Kidney capillary endothelial cell (primary cell): ENCODE measurements at regions not wholly inside any gene's neighbourhood (a gene's known extent, or its start where the extent isn't known, plus 50 kb on each side); places are given as distances from the start of the nearest gene placed in this dataset.
A peak's percentile ranks its signal among the peaks of the same experiment; 100 is the strongest.
"Not testable (repeated sequence)": the region's sequence is repeated elsewhere in the genome, so short reads cannot be mapped to it uniquely, and the experiment has no call there.

Experiments
- DNase-seq: peaks from one replicate; pipeline ENCODE4 v3.0.0-alpha.2; 2018; ENCODE audit warnings: low spot score

- no peak for DNase-seq
Observed at GRCh38 chr14:97946240-97946639, 1149.1 kb downstream of the VRK1 start.

GRCh38 chr14:97946641-97947040 is 1149.5 kb downstream of the VRK1 start:
- DNase-seq = no peak

DNA sequence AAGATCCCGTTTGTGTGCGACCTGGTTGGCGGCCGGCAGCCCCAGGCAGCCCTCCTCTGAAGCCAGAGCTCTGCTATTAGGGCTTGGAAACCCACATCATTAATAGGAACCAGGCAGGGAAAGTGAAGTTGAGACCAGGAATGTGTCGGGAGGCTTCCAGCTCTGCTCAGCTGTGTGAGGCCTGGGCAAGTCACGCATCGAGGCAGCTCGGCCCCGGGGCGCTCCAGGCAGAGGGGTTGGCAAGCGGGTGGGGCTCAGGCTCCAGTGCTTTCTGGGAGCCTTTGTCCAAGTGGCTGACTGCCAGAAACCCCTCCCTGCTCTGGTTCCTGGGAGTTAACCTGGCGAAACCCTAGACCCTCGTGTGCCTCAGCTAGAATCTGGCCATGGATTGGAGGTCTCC is 1151.7 kb downstream of the VRK1 start:
- DNase-seq = no peak

GRCh38 chr14:97956581-97957340 is 1159.6 kb downstream of the VRK1 start:
- DNase-seq = no peak

- DNase-seq = no peak
Observed at GRCh38 chr14:97959251-97959650, 1162.1 kb downstream of the VRK1 start.

DNA sequence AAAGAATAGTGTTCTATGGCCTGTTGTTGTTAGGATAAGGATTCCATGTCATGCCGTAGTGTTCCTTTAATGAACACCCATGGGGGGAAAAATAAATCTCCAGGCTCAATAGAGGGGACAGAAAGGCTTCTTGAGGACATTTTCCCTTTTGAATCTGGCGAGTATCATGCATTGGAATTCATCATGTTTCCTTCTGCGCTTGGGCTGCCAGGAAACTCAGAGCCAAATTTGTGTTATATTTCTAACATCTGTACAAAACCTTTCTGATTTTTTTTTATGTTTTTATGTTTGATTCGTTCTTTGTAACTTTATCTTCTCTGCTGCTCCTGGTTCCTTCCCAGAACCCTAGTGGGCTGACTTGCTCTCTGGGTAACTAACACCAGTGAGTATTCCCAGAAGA is 1163.3 kb downstream of the VRK1 start:
- DNase-seq = no peak

GRCh38 chr14:97970222-97970621 is 1173.0 kb downstream of the VRK1 start:
- DNase-seq = no peak

DNA sequence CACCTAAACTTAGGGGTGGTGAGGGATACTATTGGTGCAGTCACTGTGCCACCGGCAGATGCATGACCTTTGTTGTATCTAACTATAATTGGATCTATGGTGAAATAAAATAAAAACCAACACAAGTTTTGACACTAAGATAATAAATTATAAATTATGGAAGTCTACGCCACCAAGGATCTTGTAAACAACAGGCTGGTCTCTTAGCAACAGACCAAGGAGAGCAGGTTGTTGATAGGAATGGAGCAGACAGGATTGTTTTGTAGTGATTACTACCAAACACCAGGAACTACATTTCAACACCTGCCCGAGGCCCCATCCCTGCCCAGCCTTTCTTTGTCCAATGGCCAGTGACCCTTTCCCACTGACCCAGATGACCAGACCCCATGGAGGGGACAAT is 1178.0 kb downstream of the VRK1 start:
- DNase-seq = no peak

DNA sequence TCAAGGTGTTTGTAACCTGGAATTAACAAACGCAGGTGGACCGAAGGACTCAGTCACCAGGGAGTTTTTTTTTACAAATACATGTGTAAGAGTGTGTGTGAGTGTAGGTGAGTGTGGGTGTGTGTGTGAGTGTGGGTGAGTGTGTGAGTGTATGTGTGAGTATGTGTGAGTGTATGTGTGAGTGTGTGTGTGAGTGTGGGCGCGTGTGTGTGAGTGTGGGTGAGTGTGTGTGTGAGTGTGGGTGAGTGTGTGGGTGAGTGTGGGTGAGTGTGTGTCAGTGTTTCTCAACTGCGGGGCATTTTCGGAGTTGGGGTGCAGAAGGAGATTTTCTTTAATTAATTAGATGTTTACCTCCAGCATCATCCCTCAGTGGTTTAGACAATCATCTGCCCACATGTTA is 1178.8 kb downstream of the VRK1 start:
- no peak for DNase-seq

GRCh38 chr14:97976861-97977260 is 1179.7 kb downstream of the VRK1 start:
- no peak for DNase-seq

GRCh38 chr14:97977651-97978261 is 1180.6 kb downstream of the VRK1 start:
- DNase-seq = no peak

- peak; percentile 2 for DNase-seq
Observed at GRCh38 chr14:97978341-97978740, 1181.2 kb downstream of the VRK1 start.

DNA sequence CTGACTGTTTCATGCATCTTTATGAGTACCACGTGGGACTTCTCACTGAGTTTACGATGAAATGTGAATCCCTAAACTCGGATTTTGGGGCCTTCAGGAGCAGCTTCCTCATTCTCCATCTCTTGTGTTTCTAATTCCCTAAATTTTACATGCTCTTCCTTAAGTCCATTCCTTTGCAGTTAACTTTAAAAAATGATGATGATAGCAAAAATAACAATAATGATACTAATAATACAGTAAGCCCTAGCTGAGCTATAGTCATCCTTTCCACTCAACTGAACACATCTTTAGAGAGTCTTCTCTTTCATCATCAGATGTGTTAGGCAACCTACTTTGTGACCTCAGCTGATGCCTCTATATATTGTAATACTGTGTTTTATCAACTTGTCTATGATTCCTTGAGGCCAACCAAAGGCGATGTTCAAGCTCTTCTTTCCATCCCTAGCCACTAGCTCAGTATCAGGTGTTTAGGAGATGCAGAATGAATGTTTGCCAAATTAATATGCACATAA is 1196.4 kb downstream of the VRK1 start:
- no peak for DNase-seq

GRCh38 chr14:97994020-97994531 is 1196.9 kb downstream of the VRK1 start:
- DNase-seq = no peak

GRCh38 chr14:97995038-97995437 is 1197.9 kb downstream of the VRK1 start:
- no peak for DNase-seq

DNA sequence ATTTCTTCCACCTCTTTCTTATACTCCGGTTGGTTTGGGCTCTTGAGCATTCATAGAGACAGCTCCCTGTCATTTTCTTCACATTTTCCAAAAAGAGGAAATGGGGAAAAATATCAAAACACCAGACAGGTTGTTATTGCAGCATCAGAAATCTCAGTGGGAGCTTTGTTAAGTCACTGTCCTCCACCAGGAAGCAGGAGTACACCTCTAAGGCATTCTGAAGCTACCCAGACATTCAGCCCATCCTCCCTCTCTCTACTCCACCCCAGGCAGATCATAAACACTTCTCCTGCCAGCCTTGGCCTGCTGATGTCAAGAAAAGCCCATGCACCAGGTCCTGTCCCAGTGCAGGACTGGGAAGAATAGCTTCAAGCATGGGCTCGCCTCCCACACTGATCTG is 1198.3 kb downstream of the VRK1 start:
- no peak for DNase-seq

DNA sequence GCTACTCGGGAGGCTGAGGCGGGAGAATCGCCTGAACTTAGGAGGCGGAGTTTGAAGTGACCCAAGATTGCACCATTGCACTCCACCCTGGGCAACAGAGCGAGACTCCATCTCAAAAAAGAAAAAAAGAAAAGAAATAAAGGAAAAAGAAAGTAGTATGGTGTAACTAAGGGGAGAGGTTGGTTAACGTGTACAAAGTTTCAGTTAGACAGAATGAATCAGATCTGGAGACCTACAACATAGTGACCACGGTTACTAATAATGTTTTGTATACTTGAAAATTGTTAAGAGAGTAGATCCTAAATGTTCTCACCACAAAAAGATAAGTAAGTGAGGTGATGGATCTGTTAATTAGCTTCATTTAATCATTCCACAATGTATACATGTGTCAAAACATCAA is 1208.8 kb downstream of the VRK1 start:
- no peak for DNase-seq

DNA sequence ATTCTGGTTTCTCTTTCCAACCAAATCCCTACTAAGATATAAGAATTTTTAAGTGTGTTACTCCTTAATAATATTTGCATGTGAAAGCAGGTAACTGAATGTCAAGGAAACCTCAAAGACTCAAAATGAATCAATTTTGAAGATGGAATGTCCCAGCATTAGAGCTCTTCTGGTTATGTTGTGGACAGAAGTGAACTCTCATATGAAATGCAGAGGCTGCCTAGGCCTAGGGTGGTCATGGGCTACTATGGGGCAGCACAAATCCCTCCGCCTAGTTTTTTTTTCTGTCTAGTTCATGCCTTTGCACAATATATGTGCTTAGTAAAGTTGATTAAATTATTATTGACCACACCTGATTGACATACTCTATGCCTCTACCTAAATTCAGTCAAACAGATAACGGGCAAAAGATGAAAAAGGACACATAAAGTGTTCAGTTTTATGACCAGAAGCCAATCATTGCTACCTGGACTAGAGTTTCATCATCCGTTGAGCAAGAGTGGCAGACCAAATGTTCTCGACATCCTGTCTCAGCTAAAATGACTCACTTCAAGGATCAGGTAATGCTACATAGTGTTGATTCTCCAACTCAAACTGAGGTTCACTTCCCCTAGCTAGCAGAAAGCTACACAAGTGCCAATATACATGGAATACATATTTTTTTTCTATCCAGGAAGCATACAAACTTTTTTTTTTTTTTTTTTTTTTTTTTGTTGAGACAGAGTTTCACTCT is 1211.4 kb downstream of the VRK1 start:
- no peak for DNase-seq

- not testable (repeated sequence) for DNase-seq
Observed at GRCh38 chr14:98009177-98009576, 1212.0 kb downstream of the VRK1 start.

- no peak for DNase-seq
Observed at GRCh38 chr14:98010784-98011183, 1213.6 kb downstream of the VRK1 start.

- no peak for DNase-seq
Observed at GRCh38 chr14:98014851-98015615, 1217.9 kb downstream of the VRK1 start.

GRCh38 chr14:98015921-98016320 is 1218.7 kb downstream of the VRK1 start:
- no peak for DNase-seq
